Activated naive CD8-positive, alpha-beta T cell treated with anti-CD3 and anti-CD28 coated beads for 36 hours (primary cell): ENCODE measurements at regions not wholly inside any gene's neighbourhood (a gene's known extent, or its start where the extent isn't known, plus 50 kb on each side); places are given as distances from the start of the nearest gene placed in this dataset.
"Not testable (repeated sequence)": the region's sequence is repeated elsewhere in the genome, so short reads cannot be mapped to it uniquely, and the experiment has no call there.

ENCODE experiments used
- DNase-seq: peaks from one replicate; pipeline ENCODE4 v3.0.0; 2021
- H3K27ac Mint-ChIP-seq: one replicate; pipeline ENCODE4 v1.8.0; 2022; ENCODE audit warnings: mild to moderate bottlenecking, moderate library complexity, mixed read lengths
- H3K27me3 Mint-ChIP-seq: one replicate; pipeline ENCODE4 v1.8.0; 2022; ENCODE audit warnings: mild to moderate bottlenecking, mixed read lengths
- H3K36me3 Mint-ChIP-seq: one replicate; pipeline ENCODE4 v1.8.0; 2021; ENCODE audit warnings: mild to moderate bottlenecking, mixed read lengths
- H3K4me1 Mint-ChIP-seq: one replicate; pipeline ENCODE4 v1.8.0; 2021; ENCODE audit warnings: mixed read lengths
- H3K4me3 Mint-ChIP-seq: one replicate; pipeline ENCODE4 v1.8.0; 2022; ENCODE audit warnings: mild to moderate bottlenecking, moderate library complexity, mixed read lengths
- H3K9me3 Mint-ChIP-seq: one replicate; pipeline ENCODE4 v1.8.0; 2022; ENCODE audit warnings: mixed read lengths

- Mint-ChIP-seq H3K4me1 (no peaks in the 10 kb centered on the region), H3K9me3 (peaks cover 2% of the 10 kb centered on the region), H3K36me3 (no peaks in the 10 kb centered on the region), H3K27me3 (no peaks in the 10 kb centered on the region), H3K27ac (no peak overlapping the region), H3K4me3 (no peak overlapping the region)
- DNase-seq: no peak
Observed at GRCh38 chr3:164812042-164812441, 266.3 kb downstream of the SI start.

- DNase-seq: no peak
- Mint-ChIP-seq H3K27me3 (no peaks in the 10 kb centered on the region), H3K27ac (no peak overlapping the region), H3K4me3 (no peak overlapping the region), H3K9me3 (peaks cover 2% of the 10 kb centered on the region), H3K36me3 (no peaks in the 10 kb centered on the region), H3K4me1 (no peaks in the 10 kb centered on the region)
Observed at GRCh38 chr3:164806188-164806587, 272.1 kb downstream of the SI start.

DNA sequence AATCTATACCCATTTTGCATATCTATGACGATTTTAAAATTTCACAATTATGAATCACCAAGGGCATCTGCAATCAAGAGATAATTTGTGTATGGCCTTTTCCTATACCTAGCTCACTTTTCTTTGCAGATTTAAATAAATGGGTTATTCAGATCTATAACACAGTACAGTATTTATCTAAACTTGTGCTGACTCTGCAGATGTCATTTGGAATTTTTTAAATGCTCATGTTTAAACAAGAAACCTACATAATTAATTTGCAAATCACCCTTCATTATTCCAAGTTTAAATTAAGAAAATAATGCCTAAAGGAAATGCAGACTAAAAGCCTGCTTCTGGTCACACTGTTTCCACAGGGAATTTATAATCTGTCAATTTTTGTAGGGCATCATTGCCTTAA, 284.2 kb downstream of the SI start:
- no peak overlapping the region for H3K27ac Mint-ChIP-seq
- H3K9me3 Mint-ChIP-seq: no peaks in the 10 kb centered on the region
- no peaks in the 10 kb centered on the region for H3K27me3 Mint-ChIP-seq
- DNase-seq: no peak
- H3K4me1 Mint-ChIP-seq: no peaks in the 10 kb centered on the region
- no peak overlapping the region for H3K4me3 Mint-ChIP-seq
- H3K36me3 Mint-ChIP-seq: no peaks in the 10 kb centered on the region

GRCh38 chr3:164791263-164791662, 287.0 kb downstream of the SI start:
- H3K27me3 Mint-ChIP-seq: no peaks in the 10 kb centered on the region
- H3K27ac Mint-ChIP-seq: no peak overlapping the region
- no peaks in the 10 kb centered on the region for H3K4me1 Mint-ChIP-seq
- H3K9me3 Mint-ChIP-seq: no peaks in the 10 kb centered on the region
- no peaks in the 10 kb centered on the region for H3K36me3 Mint-ChIP-seq
- no peak overlapping the region for H3K4me3 Mint-ChIP-seq
- no peak for DNase-seq

- not testable (repeated sequence) for H3K27me3 Mint-ChIP-seq, H3K36me3 Mint-ChIP-seq, H3K9me3 Mint-ChIP-seq, H3K4me1 Mint-ChIP-seq, H3K4me3 Mint-ChIP-seq, H3K27ac Mint-ChIP-seq, DNase-seq
Observed at GRCh38 chr3:164784407-164784806, 293.9 kb downstream of the SI start.

DNA sequence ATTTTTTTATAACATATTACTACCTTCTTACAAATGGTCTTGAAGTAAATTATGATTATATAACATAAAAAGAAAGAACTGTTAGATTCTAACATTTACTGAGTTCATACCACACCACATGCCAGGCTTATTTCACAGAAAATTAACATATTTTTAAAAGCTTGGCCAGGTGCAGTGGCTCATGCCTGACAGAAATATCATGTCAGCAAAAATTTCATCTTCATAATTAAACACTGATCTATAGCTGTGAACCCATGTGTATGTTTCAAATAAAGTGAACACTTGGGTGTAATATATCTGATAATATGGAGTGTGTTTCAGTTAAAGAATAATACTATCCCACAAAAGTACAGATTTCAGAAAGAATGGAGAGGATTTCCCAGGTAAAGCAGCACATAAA, 296.5 kb downstream of the SI start:
- DNase-seq: no peak
- H3K27ac Mint-ChIP-seq: no peak overlapping the region
- no peaks in the 10 kb centered on the region for H3K4me1 Mint-ChIP-seq
- peaks cover 7% of the 10 kb centered on the region for H3K9me3 Mint-ChIP-seq
- no peaks in the 10 kb centered on the region for H3K27me3 Mint-ChIP-seq
- H3K4me3 Mint-ChIP-seq: no peak overlapping the region
- H3K36me3 Mint-ChIP-seq: no peaks in the 10 kb centered on the region

GRCh38 chr3:164779816-164780215, 298.5 kb downstream of the SI start:
- no peak for DNase-seq
- no peaks in the 10 kb centered on the region for H3K4me1 Mint-ChIP-seq
- no peak overlapping the region for H3K4me3 Mint-ChIP-seq
- H3K9me3 Mint-ChIP-seq: peaks cover 7% of the 10 kb centered on the region
- H3K27ac Mint-ChIP-seq: no peak overlapping the region
- no peaks in the 10 kb centered on the region for H3K36me3 Mint-ChIP-seq
- no peaks in the 10 kb centered on the region for H3K27me3 Mint-ChIP-seq

- no peaks in the 10 kb centered on the region for H3K4me1 Mint-ChIP-seq
- no peak overlapping the region for H3K27ac Mint-ChIP-seq
- peaks cover 1% of the 10 kb centered on the region for H3K9me3 Mint-ChIP-seq
- no peak overlapping the region for H3K4me3 Mint-ChIP-seq
- no peaks in the 10 kb centered on the region for H3K27me3 Mint-ChIP-seq
- no peaks in the 10 kb centered on the region for H3K36me3 Mint-ChIP-seq
- DNase-seq: no peak
Observed at GRCh38 chr3:164752812-164753211, 325.5 kb downstream of the SI start.

- Mint-ChIP-seq H3K27me3 (no peaks in the 10 kb centered on the region), H3K9me3 (peaks cover 3% of the 10 kb centered on the region), H3K27ac (no peak overlapping the region), H3K4me1 (no peaks in the 10 kb centered on the region), H3K4me3 (no peak overlapping the region), H3K36me3 (no peaks in the 10 kb centered on the region)
- no peak for DNase-seq
Observed at GRCh38 chr3:164748626-164749025, 329.7 kb downstream of the SI start.

DNA sequence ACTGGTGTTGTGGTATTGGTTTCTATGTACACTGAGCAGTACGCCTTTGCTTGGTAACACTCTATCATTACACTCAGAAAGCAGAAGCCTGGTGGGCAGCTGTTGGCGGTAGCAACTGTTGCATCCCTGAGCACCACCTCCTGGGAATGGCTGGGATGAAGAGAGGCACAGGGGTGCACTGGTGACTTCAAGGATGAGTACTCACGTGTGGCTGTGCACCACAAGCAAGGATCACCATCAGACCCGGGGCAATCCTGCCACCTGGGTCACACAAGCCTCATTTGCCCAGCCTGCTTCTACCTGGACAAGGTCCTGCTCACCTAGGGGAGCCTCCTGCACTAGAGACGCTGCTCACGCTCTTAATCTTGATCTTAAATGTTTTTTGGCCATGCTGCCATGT, 336.4 kb downstream of the SI start:
- no peaks in the 10 kb centered on the region for H3K4me1 Mint-ChIP-seq

GRCh38 chr3:164737174-164737573, 341.1 kb downstream of the SI start:
- no peaks in the 10 kb centered on the region for H3K36me3 Mint-ChIP-seq
- no peaks in the 10 kb centered on the region for H3K4me1 Mint-ChIP-seq
- no peaks in the 10 kb centered on the region for H3K27me3 Mint-ChIP-seq
- H3K9me3 Mint-ChIP-seq: peaks cover 3% of the 10 kb centered on the region
- no peak overlapping the region for H3K27ac Mint-ChIP-seq
- no peak overlapping the region for H3K4me3 Mint-ChIP-seq
- DNase-seq: no peak

More for the DNA sequence above, 336.4 kb downstream of the SI start:
- Mint-ChIP-seq H3K27me3 (no peaks in the 10 kb centered on the region), H3K27ac (no peak overlapping the region), H3K9me3 (peaks cover 4% of the 10 kb centered on the region), H3K36me3 (no peaks in the 10 kb centered on the region), H3K4me3 (no peak overlapping the region)
- DNase-seq: no peak

DNA sequence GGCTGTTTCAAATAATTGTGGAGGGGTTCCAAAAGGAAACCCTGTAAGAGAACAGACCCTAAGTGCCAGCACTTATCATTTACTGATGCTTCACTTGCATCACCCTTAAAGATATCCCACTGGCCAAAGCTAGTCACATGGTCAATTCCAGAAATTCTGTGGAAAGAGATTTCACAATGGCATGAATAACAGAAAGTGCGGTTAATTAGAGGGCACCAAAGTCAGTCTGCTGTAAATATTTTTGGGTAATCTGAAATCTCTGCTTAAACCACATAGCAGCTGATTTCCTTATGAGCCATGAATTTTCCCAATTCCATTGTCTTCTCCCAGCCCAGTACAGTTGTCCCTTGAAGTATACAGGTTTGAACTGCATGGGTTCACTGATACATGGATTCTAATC, 346.1 kb downstream of the SI start:
- H3K36me3 Mint-ChIP-seq: no peaks in the 10 kb centered on the region
- no peaks in the 10 kb centered on the region for H3K4me1 Mint-ChIP-seq
- no peak for DNase-seq
- no peak overlapping the region for H3K27ac Mint-ChIP-seq
- H3K9me3 Mint-ChIP-seq: no peaks in the 10 kb centered on the region
- H3K4me3 Mint-ChIP-seq: no peak overlapping the region
- no peaks in the 10 kb centered on the region for H3K27me3 Mint-ChIP-seq

- no peaks in the 10 kb centered on the region for H3K27me3 Mint-ChIP-seq
- no peaks in the 10 kb centered on the region for H3K36me3 Mint-ChIP-seq
- no peaks in the 10 kb centered on the region for H3K4me1 Mint-ChIP-seq
- no peak overlapping the region for H3K27ac Mint-ChIP-seq
- no peak for DNase-seq
- no peak overlapping the region for H3K4me3 Mint-ChIP-seq
- H3K9me3 Mint-ChIP-seq: no peaks in the 10 kb centered on the region
Observed at GRCh38 chr3:164730815-164731360, 347.4 kb downstream of the SI start.

DNA sequence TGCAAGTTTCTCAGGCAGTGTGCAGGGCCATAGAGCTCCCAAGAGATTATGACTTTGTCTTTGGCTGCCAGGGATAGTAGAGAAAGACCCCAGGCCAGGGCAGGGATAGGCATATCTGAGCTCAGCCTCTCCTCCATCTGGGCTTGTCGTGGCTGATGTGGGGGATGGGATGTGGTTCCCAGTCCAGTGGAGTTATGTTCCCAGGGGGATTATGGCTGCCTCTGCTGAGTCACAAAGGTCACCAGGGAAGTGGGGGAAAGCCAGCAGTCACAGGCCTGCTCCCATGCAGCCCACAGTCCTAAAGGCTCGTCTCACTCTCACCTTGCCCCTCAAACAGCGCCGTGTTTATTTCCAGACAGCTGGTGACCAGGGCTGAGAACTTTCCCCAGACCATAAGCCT, 354.9 kb downstream of the SI start:
- no peaks in the 10 kb centered on the region for H3K36me3 Mint-ChIP-seq
- DNase-seq: no peak
- H3K27ac Mint-ChIP-seq: no peak overlapping the region
- no peak overlapping the region for H3K4me3 Mint-ChIP-seq
- H3K4me1 Mint-ChIP-seq: no peaks in the 10 kb centered on the region
- peaks cover 6% of the 10 kb centered on the region for H3K9me3 Mint-ChIP-seq
- H3K27me3 Mint-ChIP-seq: no peaks in the 10 kb centered on the region

GRCh38 chr3:164702808-164703207, 375.5 kb downstream of the SI start:
- H3K36me3 Mint-ChIP-seq, H3K9me3 Mint-ChIP-seq, DNase-seq, H3K4me1 Mint-ChIP-seq, H3K27me3 Mint-ChIP-seq, H3K27ac Mint-ChIP-seq, H3K4me3 Mint-ChIP-seq: not testable (repeated sequence)

GRCh38 chr3:164687902-164688301, 390.4 kb downstream of the SI start:
- Mint-ChIP-seq H3K9me3 (no peaks in the 10 kb centered on the region), H3K27me3 (no peaks in the 10 kb centered on the region), H3K36me3 (no peaks in the 10 kb centered on the region), H3K4me3 (no peak overlapping the region), H3K27ac (no peak overlapping the region), H3K4me1 (no peaks in the 10 kb centered on the region)
- DNase-seq: no peak

GRCh38 chr3:164687211-164687610, 391.1 kb downstream of the SI start:
- no peaks in the 10 kb centered on the region for H3K27me3 Mint-ChIP-seq
- no peak overlapping the region for H3K4me3 Mint-ChIP-seq
- no peak overlapping the region for H3K27ac Mint-ChIP-seq
- no peaks in the 10 kb centered on the region for H3K4me1 Mint-ChIP-seq
- no peak for DNase-seq
- H3K36me3 Mint-ChIP-seq: no peaks in the 10 kb centered on the region
- H3K9me3 Mint-ChIP-seq: no peaks in the 10 kb centered on the region
